ENCODE measurements at regions not wholly inside any gene's neighbourhood (a gene's known extent, or its start where the extent isn't known, plus 50 kb on each side); places are given as distances from the start of the nearest gene placed in this dataset.

DNA sequence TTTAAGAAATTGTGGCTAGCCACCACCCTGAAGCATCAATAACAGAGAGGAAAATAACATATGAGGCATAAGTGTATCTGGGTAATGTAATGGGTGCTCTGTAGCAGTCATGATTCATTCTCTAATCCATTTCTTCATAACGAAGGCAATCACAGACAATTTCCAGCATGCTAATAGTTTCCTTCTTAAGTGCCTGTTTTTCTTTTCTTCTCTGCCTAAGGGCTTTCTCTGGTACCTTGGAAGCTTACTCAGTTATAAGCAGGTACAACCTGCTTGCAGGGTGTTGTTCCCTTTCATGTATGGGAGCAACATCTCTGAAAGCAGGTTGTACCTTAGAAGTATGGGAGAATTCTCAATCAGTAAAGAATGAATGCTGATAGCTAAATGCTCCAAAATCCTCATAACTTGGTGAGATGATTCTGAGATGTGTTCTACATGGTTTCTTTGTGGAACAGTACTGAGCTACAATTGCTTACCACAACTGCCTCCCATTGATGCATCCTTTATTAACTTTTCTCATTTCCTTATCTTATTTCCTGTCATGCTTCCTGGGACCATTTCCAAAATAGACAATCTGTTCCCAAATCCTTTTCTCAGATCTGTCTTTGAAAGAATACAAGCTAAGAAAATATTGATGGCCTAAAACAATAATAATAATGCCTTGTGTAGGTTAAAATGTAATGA lies 247.6 kb downstream of the PAPSS1 start:
- TF ChIP-seq POLR2AphosphoS5 (IDR thresholded peaks at IDR 0.05; ENCODE audit: insufficient read depth in 1 of 2, low read depth in 1 of 2) (peak in 1 of 2 donors; percentile 38), POLR2A (IDR thresholded peaks at IDR 0.05) (no peak)
- TF ChIP-seq, protein P1, sequence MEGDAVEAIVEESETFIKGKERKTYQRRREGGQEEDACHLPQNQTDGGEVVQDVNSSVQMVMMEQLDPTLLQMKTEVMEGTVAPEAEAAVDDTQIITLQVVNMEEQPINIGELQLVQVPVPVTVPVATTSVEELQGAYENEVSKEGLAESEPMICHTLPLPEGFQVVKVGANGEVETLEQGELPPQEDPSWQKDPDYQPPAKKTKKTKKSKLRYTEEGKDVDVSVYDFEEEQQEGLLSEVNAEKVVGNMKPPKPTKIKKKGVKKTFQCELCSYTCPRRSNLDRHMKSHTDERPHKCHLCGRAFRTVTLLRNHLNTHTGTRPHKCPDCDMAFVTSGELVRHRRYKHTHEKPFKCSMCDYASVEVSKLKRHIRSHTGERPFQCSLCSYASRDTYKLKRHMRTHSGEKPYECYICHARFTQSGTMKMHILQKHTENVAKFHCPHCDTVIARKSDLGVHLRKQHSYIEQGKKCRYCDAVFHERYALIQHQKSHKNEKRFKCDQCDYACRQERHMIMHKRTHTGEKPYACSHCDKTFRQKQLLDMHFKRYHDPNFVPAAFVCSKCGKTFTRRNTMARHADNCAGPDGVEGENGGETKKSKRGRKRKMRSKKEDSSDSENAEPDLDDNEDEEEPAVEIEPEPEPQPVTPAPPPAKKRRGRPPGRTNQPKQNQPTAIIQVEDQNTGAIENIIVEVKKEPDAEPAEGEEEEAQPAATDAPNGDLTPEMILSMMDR (IDR thresholded peaks at IDR 0.05), result no peak
